Gastroesophageal sphincter (tissue), 3 donors: ENCODE measurements at regions not wholly inside any gene's neighbourhood (a gene's known extent, or its start where the extent isn't known, plus 50 kb on each side); places are given as distances from the start of the nearest gene placed in this dataset.

Experiments
- CTCF ChIP-seq, 4 experiments: fragments of 200-600 bp in 2 of 4; fragments of 450-650 bp in 2 of 4; sonication (generic) in 1 of 4; IDR thresholded peaks; one replicate each; pipeline ENCODE4 v1.5.1; 2017 to 2019; ENCODE audit warnings: antibody characterized with exemption in 4 of 4, mild to moderate bottlenecking in 2 of 4, moderate library complexity in 2 of 4
- EP300 ChIP-seq: sonication (generic); formaldehyde crosslinking; IDR thresholded peaks from one replicate; pipeline ENCODE4 v1.6.1; 2017; ENCODE audit warnings: antibody characterized with exemption, mild to moderate bottlenecking
- POLR2A ChIP-seq, 2 donors: fragments of 450-650 bp; IDR thresholded peaks; one replicate each; pipeline ENCODE4 v1.6.1; 2017; ENCODE audit warnings: antibody characterized with exemption in 2 of 2, mild to moderate bottlenecking in 2 of 2, moderate library complexity in 1 of 2
- POLR2AphosphoS5 ChIP-seq: sonication (generic); formaldehyde crosslinking; IDR thresholded peaks from one replicate; pipeline ENCODE4 v1.6.1; 2017; ENCODE audit warnings: antibody characterized with exemption

GRCh38 chr6:21906826-21907225 is 313.3 kb downstream of the SOX4 start:
- TF ChIP-seq POLR2A (IDR thresholded peaks at IDR 0.05) (no peak), CTCF (IDR thresholded peaks at IDR 0.05) (no peak), POLR2AphosphoS5 (no peak), EP300 (no peak)
